ENCODE measurements at regions not wholly inside any gene's neighbourhood (a gene's known extent, or its start where the extent isn't known, plus 50 kb on each side); places are given as distances from the start of the nearest gene placed in this dataset.

DNA sequence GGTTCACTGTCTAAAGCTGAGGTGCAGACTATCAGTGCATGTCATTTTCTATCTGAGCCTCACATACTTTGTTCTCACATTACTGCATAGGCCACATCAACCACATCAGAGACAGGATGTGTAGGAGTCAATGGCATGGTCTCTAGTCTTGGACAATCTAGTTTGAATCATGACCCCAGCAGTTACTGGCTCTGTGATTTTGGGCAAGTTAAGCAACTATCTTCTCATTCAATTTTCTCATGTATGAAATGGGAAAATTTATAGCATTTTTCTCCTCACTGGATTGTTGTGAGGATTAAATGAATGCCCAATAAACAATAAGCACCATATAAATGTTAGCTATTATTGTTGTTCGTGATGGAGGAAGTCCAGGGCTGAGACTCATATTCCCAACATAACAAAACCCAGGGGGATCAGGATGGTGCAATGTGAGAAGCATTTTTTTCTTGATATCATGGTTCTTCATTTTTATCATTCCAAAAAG, 432.6 kb downstream of the LRIG3 start:
- H2AFZ ChIP-seq (ENCODE audit: low read depth, low read length, severe bottlenecking), result no peak overlapping the region
- no peak overlapping the region for H3K4me2 ChIP-seq (ENCODE audit: low read depth, low read length, poor library complexity, severe bottlenecking)
- H3K36me3 ChIP-seq (ENCODE audit: low read length), result no peaks in the 10 kb centered on the region
- no peak overlapping the region for H3K9ac ChIP-seq (ENCODE audit: low read length)
- H4K20me1 ChIP-seq (ENCODE audit: low read depth, low read length), result no peaks in the 10 kb centered on the region
- no peaks in the 10 kb centered on the region for H3K9me2 ChIP-seq (replicated peaks; ENCODE audit: insufficient read depth, low read length)
- no peaks in the 10 kb centered on the region for H3F3A ChIP-seq (ENCODE audit: insufficient read depth)
- TF ChIP-seq EZH2phosphoT487 (conservative IDR thresholded peaks at IDR 0.05; ENCODE audit: low read length), result no peak
- TF ChIP-seq, protein P1, sequence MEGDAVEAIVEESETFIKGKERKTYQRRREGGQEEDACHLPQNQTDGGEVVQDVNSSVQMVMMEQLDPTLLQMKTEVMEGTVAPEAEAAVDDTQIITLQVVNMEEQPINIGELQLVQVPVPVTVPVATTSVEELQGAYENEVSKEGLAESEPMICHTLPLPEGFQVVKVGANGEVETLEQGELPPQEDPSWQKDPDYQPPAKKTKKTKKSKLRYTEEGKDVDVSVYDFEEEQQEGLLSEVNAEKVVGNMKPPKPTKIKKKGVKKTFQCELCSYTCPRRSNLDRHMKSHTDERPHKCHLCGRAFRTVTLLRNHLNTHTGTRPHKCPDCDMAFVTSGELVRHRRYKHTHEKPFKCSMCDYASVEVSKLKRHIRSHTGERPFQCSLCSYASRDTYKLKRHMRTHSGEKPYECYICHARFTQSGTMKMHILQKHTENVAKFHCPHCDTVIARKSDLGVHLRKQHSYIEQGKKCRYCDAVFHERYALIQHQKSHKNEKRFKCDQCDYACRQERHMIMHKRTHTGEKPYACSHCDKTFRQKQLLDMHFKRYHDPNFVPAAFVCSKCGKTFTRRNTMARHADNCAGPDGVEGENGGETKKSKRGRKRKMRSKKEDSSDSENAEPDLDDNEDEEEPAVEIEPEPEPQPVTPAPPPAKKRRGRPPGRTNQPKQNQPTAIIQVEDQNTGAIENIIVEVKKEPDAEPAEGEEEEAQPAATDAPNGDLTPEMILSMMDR (IDR thresholded peaks at IDR 0.05; ENCODE audit: insufficient read depth, low read length, poor library complexity, severe bottlenecking), result no peak
- no peak overlapping the region for H3K4me3 ChIP-seq (ENCODE audit: insufficient read depth, low read length, poor library complexity, severe bottlenecking)
- H3K79me2 ChIP-seq (ENCODE audit: insufficient read depth, low read length), result no peaks in the 10 kb centered on the region
- no peaks in the 10 kb centered on the region for H3K27me3 ChIP-seq (ENCODE audit: low read length)
- no peaks in the 10 kb centered on the region for H3K9me3 ChIP-seq (ENCODE audit: insufficient read depth, low read length)
- no peak overlapping the region for H3K27ac ChIP-seq (ENCODE audit: low read depth, low read length)

GRCh38 chr12:58489394-58489793, 430.9 kb downstream of the LRIG3 start:
- TF ChIP-seq, protein P1 (IDR thresholded peaks at IDR 0.05; ENCODE audit: insufficient read depth, low read length, poor library complexity, severe bottlenecking), result no peak
- TF ChIP-seq EZH2phosphoT487 (conservative IDR thresholded peaks at IDR 0.05; ENCODE audit: low read length), result no peak
- no peaks in the 10 kb centered on the region for H3K79me2 ChIP-seq (ENCODE audit: insufficient read depth, low read length)
- no peaks in the 10 kb centered on the region for H3K9me2 ChIP-seq (replicated peaks; ENCODE audit: insufficient read depth, low read length)
- no peak overlapping the region for H3K27ac ChIP-seq (ENCODE audit: low read depth, low read length)
- H3K27me3 ChIP-seq (ENCODE audit: low read length), result no peaks in the 10 kb centered on the region
- no peaks in the 10 kb centered on the region for H3K9me3 ChIP-seq (ENCODE audit: insufficient read depth, low read length)
- no peaks in the 10 kb centered on the region for H4K20me1 ChIP-seq (ENCODE audit: low read depth, low read length)
- H3K4me3 ChIP-seq (ENCODE audit: insufficient read depth, low read length, poor library complexity, severe bottlenecking), result no peak overlapping the region
- H3K4me2 ChIP-seq (ENCODE audit: low read depth, low read length, poor library complexity, severe bottlenecking), result no peak overlapping the region
- H3K36me3 ChIP-seq (ENCODE audit: low read length), result no peaks in the 10 kb centered on the region
- no peak overlapping the region for H3K9ac ChIP-seq (ENCODE audit: low read length)
- H3F3A ChIP-seq (ENCODE audit: insufficient read depth), result no peaks in the 10 kb centered on the region
- no peak overlapping the region for H2AFZ ChIP-seq (ENCODE audit: low read depth, low read length, severe bottlenecking)

GRCh38 chr12:58491306-58491705, 429.0 kb downstream of the LRIG3 start:
- Histone ChIP-seq H3K4me3 (ENCODE audit: insufficient read depth, low read length, poor library complexity, severe bottlenecking) (no peak overlapping the region), H3K4me2 (ENCODE audit: low read depth, low read length, poor library complexity, severe bottlenecking) (no peak overlapping the region), H3K36me3 (ENCODE audit: low read length) (no peaks in the 10 kb centered on the region), H4K20me1 (ENCODE audit: low read depth, low read length) (no peaks in the 10 kb centered on the region), H3K27ac (ENCODE audit: low read depth, low read length) (no peak overlapping the region), H2AFZ (ENCODE audit: low read depth, low read length, severe bottlenecking) (no peak overlapping the region), H3K79me2 (ENCODE audit: insufficient read depth, low read length) (no peaks in the 10 kb centered on the region), H3K9me2 (replicated peaks; ENCODE audit: insufficient read depth, low read length) (no peaks in the 10 kb centered on the region), H3K27me3 (ENCODE audit: low read length) (no peaks in the 10 kb centered on the region), H3F3A (ENCODE audit: insufficient read depth) (no peaks in the 10 kb centered on the region), H3K9ac (ENCODE audit: low read length) (no peak overlapping the region), H3K9me3 (ENCODE audit: insufficient read depth, low read length) (no peaks in the 10 kb centered on the region)
- TF ChIP-seq, protein P1 (IDR thresholded peaks at IDR 0.05; ENCODE audit: insufficient read depth, low read length, poor library complexity, severe bottlenecking), result no peak
- no peak for TF ChIP-seq EZH2phosphoT487 (conservative IDR thresholded peaks at IDR 0.05; ENCODE audit: low read length)
